Tongue (tissue), 1 donor: ENCODE measurements at regions not wholly inside any gene's neighbourhood (a gene's known extent, or its start where the extent isn't known, plus 50 kb on each side); places are given as distances from the start of the nearest gene placed in this dataset.
"Not testable (repeated sequence)": the region's sequence is repeated elsewhere in the genome, so short reads cannot be mapped to it uniquely, and the experiment has no call there.

Experiments used
- DNase-seq: peaks from one replicate; pipeline ENCODE4 v3.0.0-alpha.2; 2015

GRCh38 chr9:78172610-78173009, 63.3 kb upstream of the CEP78 start:
- DNase-seq = not testable (repeated sequence)

GRCh38 chr9:78171651-78172050, 64.2 kb upstream of the CEP78 start:
- DNase-seq = no peak

- no peak for DNase-seq
Measured at GRCh38 chr9:78169125-78169524, 66.8 kb upstream of the CEP78 start.

GRCh38 chr9:78167356-78167755, 68.5 kb upstream of the CEP78 start:
- DNase-seq = peak; percentile 41

- DNase-seq = no peak
Measured at GRCh38 chr9:78163834-78164233, 72.0 kb upstream of the CEP78 start.

GRCh38 chr9:78158286-78158685, 77.6 kb upstream of the CEP78 start:
- no peak for DNase-seq

- DNase-seq = no peak
Measured at GRCh38 chr9:78150983-78151356, 84.9 kb upstream of the CEP78 start.

GRCh38 chr9:78150312-78150982, 85.4 kb upstream of the CEP78 start:
- DNase-seq = no peak

- DNase-seq = no peak
Measured at GRCh38 chr9:78149702-78150291, 86.1 kb upstream of the CEP78 start.

GRCh38 chr9:78146241-78146640, 89.6 kb upstream of the CEP78 start:
- no peak for DNase-seq

GRCh38 chr9:78144663-78145377, 91.1 kb upstream of the CEP78 start:
- no peak for DNase-seq

GRCh38 chr9:78144008-78144381, 91.9 kb upstream of the CEP78 start:
- no peak for DNase-seq

- no peak for DNase-seq
Measured at GRCh38 chr9:78143281-78144007, 92.4 kb upstream of the CEP78 start.

- not testable (repeated sequence) for DNase-seq
Measured at GRCh38 chr9:78142264-78142663, 93.6 kb upstream of the CEP78 start.

- no peak for DNase-seq
Measured at GRCh38 chr9:78133751-78134150, 102.1 kb upstream of the CEP78 start.

GRCh38 chr9:78132701-78133058, 101.1 kb upstream of the GNAQ start:
- DNase-seq = no peak

GRCh38 chr9:78131969-78132700, 100.5 kb upstream of the GNAQ start:
- no peak for DNase-seq

GRCh38 chr9:78130853-78131252, 99.2 kb upstream of the GNAQ start:
- DNase-seq = no peak

- peak; percentile 16 for DNase-seq
Measured at GRCh38 chr9:78130004-78130403, 98.4 kb upstream of the GNAQ start.

GRCh38 chr9:78127279-78128225, 95.9 kb upstream of the GNAQ start:
- DNase-seq = no peak

GRCh38 chr9:78123808-78124207, 92.2 kb upstream of the GNAQ start:
- no peak for DNase-seq
